ENCODE measurements at regions not wholly inside any gene's neighbourhood (a gene's known extent, or its start where the extent isn't known, plus 50 kb on each side); places are given as distances from the start of the nearest gene placed in this dataset.

DNA sequence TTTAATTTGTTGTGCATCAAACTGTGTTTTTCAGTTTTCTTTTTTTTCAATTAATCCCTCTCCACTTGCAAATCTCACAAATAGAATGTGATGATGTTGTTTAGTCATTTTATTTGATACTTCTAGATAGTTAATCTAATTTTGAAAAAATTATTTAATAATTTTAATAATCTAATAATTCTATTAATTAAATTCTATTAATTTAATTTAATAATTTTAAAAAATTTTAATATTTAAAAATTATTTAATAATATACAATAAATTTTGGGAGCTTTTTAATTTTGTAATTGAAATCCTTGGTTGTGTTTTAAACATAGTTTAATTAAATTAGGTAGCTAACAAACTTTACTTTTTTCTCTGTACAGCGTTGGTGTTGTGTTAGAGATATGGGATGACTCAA is 393.8 kb downstream of the OLFM4 start:
- H3K36me3 ChIP-seq: no peaks in the 10 kb centered on the region

GRCh38 chr13:53436396-53436795 is 407.8 kb downstream of the OLFM4 start:
- H3K36me3 ChIP-seq: no peaks in the 10 kb centered on the region
- no peak overlapping the region for H3K4me3 ChIP-seq
- peaks cover 0 to 4% (median 1%) of the 10 kb centered on the region in 4 donors for H3K9me3 ChIP-seq
- H3K27me3 ChIP-seq: no peaks in the 10 kb centered on the region
- no peaks in the 10 kb centered on the region for H3K4me1 ChIP-seq
- H3K27ac ChIP-seq: no peak overlapping the region
- WGBS, 2 donors: 56 to 69% methylated on average over 3 of the region's 3 CpGs
- DNase-seq (ENCODE audit: low spot score in 2 of 2): no peak
- TF ChIP-seq EP300 (IDR thresholded peaks at IDR 0.05) (no peak), POLR2A (IDR thresholded peaks at IDR 0.05) (no peak)
- TF ChIP-seq, protein P1, sequence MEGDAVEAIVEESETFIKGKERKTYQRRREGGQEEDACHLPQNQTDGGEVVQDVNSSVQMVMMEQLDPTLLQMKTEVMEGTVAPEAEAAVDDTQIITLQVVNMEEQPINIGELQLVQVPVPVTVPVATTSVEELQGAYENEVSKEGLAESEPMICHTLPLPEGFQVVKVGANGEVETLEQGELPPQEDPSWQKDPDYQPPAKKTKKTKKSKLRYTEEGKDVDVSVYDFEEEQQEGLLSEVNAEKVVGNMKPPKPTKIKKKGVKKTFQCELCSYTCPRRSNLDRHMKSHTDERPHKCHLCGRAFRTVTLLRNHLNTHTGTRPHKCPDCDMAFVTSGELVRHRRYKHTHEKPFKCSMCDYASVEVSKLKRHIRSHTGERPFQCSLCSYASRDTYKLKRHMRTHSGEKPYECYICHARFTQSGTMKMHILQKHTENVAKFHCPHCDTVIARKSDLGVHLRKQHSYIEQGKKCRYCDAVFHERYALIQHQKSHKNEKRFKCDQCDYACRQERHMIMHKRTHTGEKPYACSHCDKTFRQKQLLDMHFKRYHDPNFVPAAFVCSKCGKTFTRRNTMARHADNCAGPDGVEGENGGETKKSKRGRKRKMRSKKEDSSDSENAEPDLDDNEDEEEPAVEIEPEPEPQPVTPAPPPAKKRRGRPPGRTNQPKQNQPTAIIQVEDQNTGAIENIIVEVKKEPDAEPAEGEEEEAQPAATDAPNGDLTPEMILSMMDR (IDR thresholded peaks at IDR 0.05): no peak

More for the DNA sequence above, 393.8 kb downstream of the OLFM4 start:
- no peak for DNase-seq (ENCODE audit: low spot score in 2 of 2)
- TF ChIP-seq, protein P1 (IDR thresholded peaks at IDR 0.05): no peak
- TF ChIP-seq POLR2A (IDR thresholded peaks at IDR 0.05) (no peak), EP300 (IDR thresholded peaks at IDR 0.05) (no peak)
- H3K4me1 ChIP-seq: no peaks in the 10 kb centered on the region
- H3K9me3 ChIP-seq: no peaks in the 10 kb centered on the region
- no peaks in the 10 kb centered on the region for H3K27me3 ChIP-seq
- no peak overlapping the region for H3K4me3 ChIP-seq
- H3K27ac ChIP-seq: no peak overlapping the region
- 91 to 94% methylated on average over 1 of the region's 1 CpG for WGBS, 2 donors

DNA sequence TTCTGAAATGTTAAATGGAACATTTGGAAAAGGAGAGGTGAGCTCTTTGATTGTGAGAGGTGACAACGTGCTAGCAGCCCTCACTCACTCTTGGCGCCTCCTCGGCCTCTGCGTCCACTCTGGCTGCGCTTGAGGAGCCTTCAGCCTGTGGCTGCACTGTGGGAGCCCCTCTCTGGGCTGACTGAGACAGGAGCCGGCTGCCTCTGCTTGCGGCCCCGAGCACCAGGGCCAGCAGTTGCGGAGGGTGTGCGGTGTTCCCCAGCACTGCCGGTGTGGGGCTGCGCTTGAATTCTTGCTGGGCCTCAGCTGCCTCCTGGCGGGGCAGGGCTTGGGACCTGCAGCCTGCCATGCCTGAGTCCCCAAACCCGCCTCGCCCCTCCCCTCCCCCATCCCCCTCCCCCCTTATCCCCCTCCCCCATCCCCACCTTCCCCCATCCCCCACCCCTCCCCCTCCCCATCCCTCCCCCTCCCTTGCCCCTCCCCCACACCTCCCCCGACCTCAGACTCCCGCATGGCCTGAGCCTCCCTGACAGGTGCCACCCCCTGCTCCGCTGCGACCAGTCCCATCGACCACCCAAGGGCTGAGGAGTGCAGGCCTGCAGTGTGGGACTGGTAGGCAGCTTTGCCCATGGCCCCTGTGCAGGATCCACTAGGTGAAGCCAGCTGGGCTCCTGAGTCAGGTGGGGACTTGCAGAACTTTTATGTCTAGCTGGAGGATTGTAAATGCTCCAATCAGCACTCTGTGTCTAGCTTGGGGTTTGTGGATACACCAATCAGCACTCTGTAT is 411.0 kb downstream of the OLFM4 start:
- 94% methylated on average over 16 of the region's 20 CpGs for WGBS, 2 donors
- Histone ChIP-seq H3K4me3 (no peak overlapping the region), H3K9me3 (peaks cover 0 to 4% (median 0%) of the 10 kb centered on the region in 4 donors), H3K27me3 (no peaks in the 10 kb centered on the region), H3K4me1 (no peaks in the 10 kb centered on the region), H3K27ac (no peak overlapping the region), H3K36me3 (no peaks in the 10 kb centered on the region)
- DNase-seq (ENCODE audit: low spot score in 2 of 2): no peak
- TF ChIP-seq POLR2A (IDR thresholded peaks at IDR 0.05) (no peak), EP300 (IDR thresholded peaks at IDR 0.05) (no peak)
- TF ChIP-seq, protein P1 (IDR thresholded peaks at IDR 0.05): no peak

- Histone ChIP-seq H3K4me3 (no peak overlapping the region), H3K4me1 (no peaks in the 10 kb centered on the region), H3K9me3 (peaks cover 0 to 4% (median 0%) of the 10 kb centered on the region in 4 donors), H3K27ac (no peak overlapping the region), H3K27me3 (no peaks in the 10 kb centered on the region), H3K36me3 (no peaks in the 10 kb centered on the region)
- DNase-seq (ENCODE audit: low spot score in 2 of 2): no peak
- TF ChIP-seq EP300 (IDR thresholded peaks at IDR 0.05): no peak
- TF ChIP-seq, protein P1 (IDR thresholded peaks at IDR 0.05): no peak
- 90 to 92% methylated on average over 5 of the region's 5 CpGs for WGBS, 2 donors
Observed at GRCh38 chr13:53442979-53443378, 414.4 kb downstream of the OLFM4 start.

DNA sequence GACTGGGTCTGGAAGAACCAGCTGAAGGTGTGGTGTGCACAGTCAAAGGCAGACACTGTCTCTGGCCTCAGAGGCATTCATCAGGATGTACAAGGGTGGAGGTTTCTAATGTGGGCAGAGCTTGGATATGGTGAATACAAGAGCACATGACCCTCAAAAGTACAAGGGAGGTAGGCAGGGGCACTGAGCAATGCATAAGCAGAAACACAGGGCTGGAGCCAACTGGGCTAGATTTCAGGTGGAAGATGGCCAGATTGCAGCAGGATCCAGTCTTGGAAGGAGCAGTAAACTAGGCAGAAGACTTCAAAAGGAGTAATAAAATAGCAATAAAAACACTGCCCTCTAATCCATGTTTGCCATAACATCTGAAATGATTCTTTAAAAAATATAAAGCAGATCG is 417.1 kb downstream of the OLFM4 start:
- WGBS, 2 donors: 53 to 59% methylated on average over 1 of the region's 1 CpG
- no peaks in the 10 kb centered on the region for H3K4me1 ChIP-seq
- DNase-seq (ENCODE audit: low spot score in 2 of 2): no peak
- H3K4me3 ChIP-seq: no peak overlapping the region
- TF ChIP-seq POLR2A (IDR thresholded peaks at IDR 0.05) (no peak), EP300 (IDR thresholded peaks at IDR 0.05) (no peak)
- TF ChIP-seq, protein P1 (IDR thresholded peaks at IDR 0.05): no peak
- H3K9me3 ChIP-seq: peaks cover 0 to 15% (median 2%) of the 10 kb centered on the region in 4 donors
- H3K27ac ChIP-seq: no peak overlapping the region
- no peaks in the 10 kb centered on the region for H3K27me3 ChIP-seq
- H3K36me3 ChIP-seq: no peaks in the 10 kb centered on the region

Measured in tibial nerve (tissue), 4 donors.